Ishikawa (cell line): ENCODE measurements at regions not wholly inside any gene's neighbourhood (a gene's known extent, or its start where the extent isn't known, plus 50 kb on each side); places are given as distances from the start of the nearest gene placed in this dataset.

Source experiments
- CEBPB ChIP-seq: IDR thresholded peaks from 2 replicates; pipeline ENCODE4 v1.6.1; 2012
- CREB1 ChIP-seq: IDR thresholded peaks from 2 replicates; pipeline ENCODE4 v1.6.1; 2012; ENCODE audit warnings: low read depth
- MAX ChIP-seq: IDR thresholded peaks from 2 replicates; pipeline ENCODE4 v1.6.1; 2012
- RAD21 ChIP-seq: IDR thresholded peaks from 2 replicates; pipeline ENCODE4 v1.6.1; 2012; ENCODE audit warnings: low read depth
- REST ChIP-seq: IDR thresholded peaks from 2 replicates; pipeline ENCODE4 v1.6.1; 2012; ENCODE audit warnings: low read depth, mild to moderate bottlenecking
- TAF1 ChIP-seq: IDR thresholded peaks from 2 replicates; pipeline ENCODE4 v1.6.1; 2012; ENCODE audit warnings: low read depth, mild to moderate bottlenecking
- YY1 ChIP-seq: IDR thresholded peaks from 2 replicates; pipeline ENCODE4 v1.6.1; 2012; ENCODE audit warnings: low read depth
- ZBTB7A ChIP-seq: IDR thresholded peaks from 2 replicates; pipeline ENCODE4 v1.6.1; 2012; ENCODE audit warnings: low read depth

DNA sequence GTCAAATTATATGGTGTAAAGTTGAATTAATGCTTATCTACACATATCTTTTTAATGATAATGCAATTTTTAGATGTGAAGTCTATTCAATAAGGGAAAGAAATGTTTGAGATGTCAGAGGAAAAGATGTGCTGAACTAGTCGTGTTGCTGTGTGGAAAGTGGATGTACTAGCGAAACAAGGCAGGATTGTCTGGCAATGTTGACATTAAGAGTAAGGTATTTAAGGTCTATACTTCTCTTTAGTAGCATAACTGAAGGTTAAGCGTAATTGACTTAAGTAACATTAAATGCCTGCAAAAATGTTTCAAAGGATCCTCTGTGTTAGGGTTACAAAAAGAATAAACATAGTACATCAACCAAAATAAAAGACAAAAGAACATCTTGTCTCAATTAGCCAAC lies 787.3 kb upstream of the KLHL1 start:
- no peak for TF ChIP-seq ZBTB7A
- no peak for TF ChIP-seq MAX
- TF ChIP-seq CEBPB: no peak
- no peak for TF ChIP-seq TAF1
- TF ChIP-seq RAD21: no peak
- TF ChIP-seq YY1: no peak
- no peak for TF ChIP-seq REST
- TF ChIP-seq CREB1: no peak
